ENCODE measurements at regions not wholly inside any gene's neighbourhood (a gene's known extent, or its start where the extent isn't known, plus 50 kb on each side); places are given as distances from the start of the nearest gene placed in this dataset.
"Not testable (repeated sequence)": the region's sequence is repeated elsewhere in the genome, so short reads cannot be mapped to it uniquely, and the experiment has no call there.

GRCh38 chr5:27491047-27491446, 452.7 kb upstream of the CDH9 start:
- DNase-seq = no peak

DNA sequence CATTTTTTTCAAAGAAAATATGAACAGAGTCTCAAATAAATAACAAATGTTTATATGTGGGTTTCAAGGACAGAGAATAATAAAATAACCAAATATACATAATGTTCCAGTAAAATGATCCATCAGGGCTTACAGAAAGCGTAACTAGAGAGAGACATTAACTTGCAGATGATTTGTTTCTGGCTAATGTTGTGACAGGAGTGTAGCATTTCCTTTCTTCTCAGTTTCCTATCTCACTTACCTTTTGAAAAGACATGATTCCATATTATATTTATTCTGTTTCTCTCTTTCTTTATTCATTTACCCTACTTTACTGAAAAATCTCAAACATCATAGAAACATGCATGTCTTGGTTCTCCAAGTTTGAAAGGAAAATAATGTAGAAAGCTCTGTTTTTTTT, 451.3 kb upstream of the CDH9 start:
- DNase-seq = no peak

GRCh38 chr5:27482663-27483062, 444.3 kb upstream of the CDH9 start:
- DNase-seq = no peak

- no peak for DNase-seq
Observed at GRCh38 chr5:27479859-27480258, 441.5 kb upstream of the CDH9 start.

DNA sequence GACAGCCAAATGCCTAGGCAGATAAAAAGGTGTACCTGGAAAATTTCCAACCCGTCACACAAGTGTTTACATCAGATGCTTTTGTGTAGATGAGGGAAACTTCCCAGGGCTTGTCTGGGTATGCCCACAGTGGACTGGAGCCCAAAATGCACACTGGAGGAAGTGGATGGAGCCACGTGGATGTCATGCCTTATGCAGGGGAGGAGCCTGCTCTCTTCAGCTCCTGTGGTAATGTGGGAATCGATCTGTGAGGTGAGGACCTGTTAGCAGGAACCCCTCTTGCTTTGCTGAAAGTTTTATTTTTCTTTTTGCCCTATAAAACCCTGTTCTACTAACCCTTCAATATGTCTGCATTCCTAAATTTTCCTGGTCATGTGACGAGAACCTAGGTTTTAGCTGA, 439.2 kb upstream of the CDH9 start:
- no peak for DNase-seq

DNA sequence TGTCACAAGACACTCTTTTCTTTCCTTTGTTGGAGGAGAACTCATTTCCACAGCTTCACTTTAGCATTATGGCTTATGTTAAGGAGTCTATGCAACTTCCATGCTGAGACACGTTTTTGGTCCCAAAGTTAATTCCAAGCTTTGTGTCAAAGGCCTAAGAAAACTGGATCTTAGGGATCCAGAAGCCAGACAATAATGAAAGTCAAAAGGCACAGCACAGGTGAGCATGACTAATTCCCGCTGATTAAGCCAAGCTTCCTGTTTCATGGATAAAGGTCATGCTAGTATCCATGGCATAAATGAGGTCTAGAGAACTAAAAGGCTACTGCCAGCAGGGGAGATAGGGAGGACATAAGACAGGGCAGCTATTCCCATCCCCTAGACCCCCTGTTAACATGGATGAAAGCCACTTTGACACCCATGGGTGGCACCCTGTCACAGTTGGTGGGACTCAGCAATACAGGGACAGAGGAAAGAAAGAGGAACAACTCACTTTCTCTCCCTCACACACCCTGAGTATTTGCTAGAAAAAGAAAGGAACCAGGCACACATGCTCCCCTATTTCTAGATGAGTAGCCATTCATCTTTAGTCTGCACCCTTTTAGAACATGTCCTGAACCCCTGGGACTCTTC, 438.1 kb upstream of the CDH9 start:
- no peak for DNase-seq

DNA sequence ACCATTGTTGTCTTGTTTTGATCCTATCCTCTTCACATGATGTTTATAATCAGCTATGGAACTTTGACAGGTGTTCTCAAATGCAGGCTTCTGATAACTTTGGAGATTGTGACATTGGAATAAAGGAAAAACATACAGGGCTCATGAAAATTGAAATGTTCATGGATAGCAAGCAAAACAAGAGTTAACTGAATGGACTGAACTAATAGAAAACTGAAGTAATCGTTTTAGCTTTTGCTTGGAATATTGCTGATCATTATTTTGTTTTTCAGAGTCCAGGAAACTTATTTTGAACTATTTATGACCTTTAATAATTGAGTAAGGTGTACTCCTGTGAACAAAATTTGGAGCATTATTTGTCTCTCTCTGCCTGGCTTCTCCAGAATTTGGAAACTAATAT, 436.7 kb upstream of the CDH9 start:
- no peak for DNase-seq

DNA sequence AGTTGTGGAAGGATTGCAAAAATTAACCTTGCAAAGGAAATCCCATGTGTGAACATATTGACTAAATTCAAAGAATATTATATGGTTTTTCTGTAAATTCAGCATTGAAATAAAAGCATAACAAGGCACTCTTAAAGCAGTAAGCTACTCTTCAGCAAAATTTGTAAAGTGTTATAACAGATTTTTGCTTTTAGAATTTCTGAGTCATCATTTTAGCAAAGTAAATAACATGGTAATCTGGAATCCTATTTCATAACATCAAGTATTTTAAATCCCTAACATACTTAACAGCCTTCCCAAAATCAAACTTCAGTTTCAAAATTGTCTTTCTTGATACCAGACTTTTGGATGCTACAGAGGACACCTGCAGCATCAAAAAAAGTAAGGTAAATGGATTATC, 436.0 kb upstream of the CDH9 start:
- DNase-seq = no peak

GRCh38 chr5:27474047-27474309, 435.6 kb upstream of the CDH9 start:
- no peak for DNase-seq

GRCh38 chr5:27473307-27474046, 435.1 kb upstream of the CDH9 start:
- DNase-seq = no peak

GRCh38 chr5:27472871-27473270, 434.5 kb upstream of the CDH9 start:
- no peak for DNase-seq

- no peak for DNase-seq
Observed at GRCh38 chr5:27472000-27472763, 433.8 kb upstream of the CDH9 start.

GRCh38 chr5:27466959-27467358, 428.6 kb upstream of the CDH9 start:
- DNase-seq = no peak

DNA sequence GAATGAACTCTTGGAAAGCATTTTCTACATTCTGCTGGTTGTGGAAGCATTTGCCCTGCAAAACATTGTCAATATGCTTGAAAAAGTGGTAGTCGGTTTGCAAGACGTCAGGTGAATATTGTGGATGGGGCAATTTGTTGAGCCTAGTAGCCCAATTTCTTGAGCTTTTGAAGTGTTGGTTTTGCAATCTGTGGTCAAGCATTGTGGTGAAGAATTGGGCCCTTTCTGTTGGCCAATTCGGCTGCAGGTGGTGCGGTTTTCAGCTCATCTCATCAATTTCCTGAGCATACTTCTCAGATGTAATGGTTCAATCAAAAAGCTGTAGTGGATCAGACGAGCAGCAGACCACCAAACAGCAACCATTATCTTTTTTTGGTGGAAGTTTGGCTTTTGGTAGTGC, 426.8 kb upstream of the CDH9 start:
- no peak for DNase-seq

DNA sequence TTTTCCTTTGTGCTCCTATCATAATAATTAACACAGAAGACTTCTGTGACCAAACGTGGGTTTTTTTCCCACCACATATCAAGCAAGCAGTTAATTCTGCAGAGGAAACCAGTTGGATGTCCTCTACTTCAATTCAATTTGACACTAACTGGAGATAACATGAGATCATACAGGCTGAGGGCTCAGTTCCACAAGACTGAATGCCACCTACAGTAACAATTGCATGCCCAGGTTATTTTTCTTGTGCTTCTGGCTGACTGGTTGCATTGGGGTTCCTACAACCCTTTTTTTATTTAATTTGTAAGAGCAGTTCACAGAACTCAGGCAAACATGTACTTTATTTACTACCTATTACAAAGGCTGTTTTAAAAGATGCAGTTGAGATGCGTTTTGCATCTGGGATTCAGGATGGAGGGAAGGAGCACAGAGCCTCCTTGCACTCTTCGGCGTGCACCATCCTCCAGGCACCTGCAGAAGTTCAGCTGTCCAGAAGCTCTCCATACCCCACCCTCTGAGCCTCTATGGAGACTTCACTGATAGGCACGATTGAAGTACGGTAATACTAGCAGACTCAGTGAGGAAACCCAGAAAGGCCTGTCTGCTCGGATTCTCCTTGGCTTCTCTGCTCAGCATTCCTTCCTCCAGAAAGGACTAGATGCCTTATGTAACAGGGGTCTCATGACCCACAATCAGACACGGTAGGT, 425.2 kb upstream of the CDH9 start:
- DNase-seq = no peak

- DNase-seq = no peak
Observed at GRCh38 chr5:27462936-27463335, 424.6 kb upstream of the CDH9 start.

GRCh38 chr5:27458287-27458686, 419.9 kb upstream of the CDH9 start:
- no peak for DNase-seq

GRCh38 chr5:27451377-27451776, 413.0 kb upstream of the CDH9 start:
- DNase-seq = no peak

- no peak for DNase-seq
Observed at GRCh38 chr5:27450607-27451006, 412.2 kb upstream of the CDH9 start.

GRCh38 chr5:27439383-27439782, 401.0 kb upstream of the CDH9 start:
- not testable (repeated sequence) for DNase-seq

GRCh38 chr5:27437594-27438200, 399.3 kb upstream of the CDH9 start:
- no peak for DNase-seq

DNA sequence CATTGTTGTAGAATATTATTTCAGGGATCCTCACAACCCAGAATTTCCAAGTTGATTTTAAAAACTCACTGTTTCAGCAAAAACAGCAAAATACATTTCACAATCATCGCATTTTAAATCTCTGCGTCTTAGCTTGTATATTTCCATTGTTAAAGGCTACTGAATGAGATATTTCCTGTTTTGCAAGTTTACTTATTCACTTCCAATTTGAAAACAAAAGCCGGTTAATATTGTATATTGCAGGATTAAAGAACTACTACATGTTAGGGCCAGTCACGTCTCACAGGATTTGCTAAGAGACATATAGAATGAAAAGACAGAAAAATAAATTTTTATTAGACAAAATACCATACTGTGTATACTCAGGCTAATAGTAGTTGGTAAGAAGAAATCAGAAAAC, 395.9 kb upstream of the CDH9 start:
- DNase-seq = no peak

GRCh38 chr5:27414099-27414498, 375.7 kb upstream of the CDH9 start:
- DNase-seq = no peak

Data from effector CD8-positive, alpha-beta T cell (primary cell).